ENCODE measurements at regions not wholly inside any gene's neighbourhood (a gene's known extent, or its start where the extent isn't known, plus 50 kb on each side); places are given as distances from the start of the nearest gene placed in this dataset.
"Not testable (repeated sequence)": the region's sequence is repeated elsewhere in the genome, so short reads cannot be mapped to it uniquely, and the experiment has no call there.

GRCh38 chr3:109702976-109703375 lies 365.6 kb upstream of the DPPA4 start (continued):
- TF ChIP-seq ZNF425 (CRISPR knock-in tag; conservative IDR thresholded peaks at IDR 0.05) (no peak), ZNF138 (CRISPR knock-in tag; conservative IDR thresholded peaks at IDR 0.05) (no peak), TP53 (CRISPR knock-in tag; IDR thresholded peaks at IDR 0.05) (no peak), NR1H2 (CRISPR knock-in tag; IDR thresholded peaks at IDR 0.05) (no peak), PREB (CRISPR knock-in tag; IDR thresholded peaks at IDR 0.05; ENCODE audit: borderline replicate concordance) (no peak), ZSCAN18 (CRISPR knock-in tag; IDR thresholded peaks at IDR 0.05) (no peak), CTCF (IDR thresholded peaks at IDR 0.05) (no peak), HMGA2 (CRISPR knock-in tag; IDR thresholded peaks at IDR 0.05) (no peak), GRHL2 (CRISPR knock-in tag; IDR thresholded peaks at IDR 0.05; ENCODE audit: insufficient replicate concordance, severe bottlenecking) (no peak), ZNF396 (CRISPR knock-in tag; IDR thresholded peaks at IDR 0.05; ENCODE audit: borderline replicate concordance) (no peak), E2F5 (CRISPR knock-in tag; IDR thresholded peaks at IDR 0.05) (no peak), HMGXB4 (CRISPR knock-in tag; IDR thresholded peaks at IDR 0.05) (no peak), CDX4 (CRISPR knock-in tag; IDR thresholded peaks at IDR 0.05; ENCODE audit: borderline replicate concordance) (no peak), ATF6 (CRISPR knock-in tag; IDR thresholded peaks at IDR 0.05) (no peak), NR2C2 (CRISPR knock-in tag; IDR thresholded peaks at IDR 0.05) (no peak)

- H3K9me3 Mint-ChIP-seq: peaks cover 16% of the 10 kb centered on the region
- H3K4me1 Mint-ChIP-seq; H3K36me3 Mint-ChIP-seq; DNase-seq (ENCODE audit: low spot score); ATAC-seq; POLR2A ChIA-PET; CTCF ChIA-PET; H3K27me3 Mint-ChIP-seq (ENCODE audit: low read depth); H3K4me3 Mint-ChIP-seq; H3K27ac Mint-ChIP-seq: not testable (repeated sequence)
Measured at GRCh38 chr3:109705133-109705532, 367.8 kb upstream of the DPPA4 start.

All from WTC11 (cell line).